GM18870 (cell line): ENCODE measurements at regions not wholly inside any gene's neighbourhood (a gene's known extent, or its start where the extent isn't known, plus 50 kb on each side); places are given as distances from the start of the nearest gene placed in this dataset.
"Not testable (repeated sequence)": the region's sequence is repeated elsewhere in the genome, so short reads cannot be mapped to it uniquely, and the experiment has no call there.

Experiments
- ATAC-seq: cut with Tn5 transposase; IDR thresholded peaks from one replicate; pipeline ENCODE4 v1.9.1; 2021; ENCODE audit warnings: moderate library complexity; ENCODE audit not compliant: unreplicated experiment

- no peak for ATAC-seq
Observed at GRCh38 chr20:53891306-53891894, 179.0 kb downstream of the BCAS1 start.

- ATAC-seq, result no peak
Observed at GRCh38 chr20:53890443-53891305, 179.7 kb downstream of the BCAS1 start.

GRCh38 chr20:53889411-53890148 is 180.8 kb downstream of the BCAS1 start:
- no peak for ATAC-seq

- ATAC-seq, result no peak
Observed at GRCh38 chr20:53888951-53889350, 181.4 kb downstream of the BCAS1 start.

- no peak for ATAC-seq
Observed at GRCh38 chr20:53888510-53888909, 181.9 kb downstream of the BCAS1 start.

GRCh38 chr20:53887973-53888372 is 182.4 kb downstream of the BCAS1 start:
- no peak for ATAC-seq

- no peak for ATAC-seq
Observed at GRCh38 chr20:53884859-53885541, 185.4 kb downstream of the BCAS1 start.

- ATAC-seq, result no peak
Observed at GRCh38 chr20:53883098-53883911, 187.1 kb downstream of the BCAS1 start.

- ATAC-seq, result not testable (repeated sequence)
Observed at GRCh38 chr20:53882438-53882986, 187.9 kb downstream of the BCAS1 start.

- ATAC-seq, result no peak
Observed at GRCh38 chr20:53881362-53881761, 189.0 kb downstream of the BCAS1 start.

GRCh38 chr20:53880108-53880641 is 190.2 kb downstream of the BCAS1 start:
- ATAC-seq, result no peak

GRCh38 chr20:53879048-53879684 is 191.2 kb downstream of the BCAS1 start:
- no peak for ATAC-seq

GRCh38 chr20:53878262-53879047 is 191.9 kb downstream of the BCAS1 start:
- ATAC-seq, result no peak

GRCh38 chr20:53876956-53877355 is 193.4 kb downstream of the BCAS1 start:
- ATAC-seq, result no peak

GRCh38 chr20:53876470-53876869 is 193.9 kb downstream of the BCAS1 start:
- no peak for ATAC-seq

- ATAC-seq, result no peak
Observed at GRCh38 chr20:53875452-53875851, 194.9 kb downstream of the BCAS1 start.

GRCh38 chr20:53874706-53875105 is 195.7 kb downstream of the BCAS1 start:
- ATAC-seq, result no peak

GRCh38 chr20:53874104-53874503 is 196.3 kb downstream of the BCAS1 start:
- ATAC-seq, result no peak

GRCh38 chr20:53873230-53873604 is 197.2 kb downstream of the BCAS1 start:
- ATAC-seq, result no peak
